GM19099 (cell line): ENCODE measurements at regions not wholly inside any gene's neighbourhood (a gene's known extent, or its start where the extent isn't known, plus 50 kb on each side); places are given as distances from the start of the nearest gene placed in this dataset.

ENCODE experiments used
- POLR2A ChIP-seq: IDR thresholded peaks from 3 replicates; pipeline ENCODE4 v1.6.1; 2011; ENCODE audit warnings: low read depth; ENCODE audit not compliant: insufficient read length; ENCODE audit errors: extremely low read depth

GRCh38 chr14:101616202-101616601, 54.9 kb downstream of the DIO3 start:
- TF ChIP-seq POLR2A = no peak

- no peak for TF ChIP-seq POLR2A
Observed at GRCh38 chr14:101619484-101619883, 58.2 kb downstream of the DIO3 start.

- TF ChIP-seq POLR2A = no peak
Observed at GRCh38 chr14:101620031-101620788, 58.9 kb downstream of the DIO3 start.

GRCh38 chr14:101620821-101621785, 59.8 kb downstream of the DIO3 start:
- TF ChIP-seq POLR2A = no peak

- no peak for TF ChIP-seq POLR2A
Observed at GRCh38 chr14:101622251-101623076, 61.2 kb downstream of the DIO3 start.

- no peak for TF ChIP-seq POLR2A
Observed at GRCh38 chr14:101623077-101623372, 61.7 kb downstream of the DIO3 start.

GRCh38 chr14:101623685-101624444, 62.6 kb downstream of the DIO3 start:
- TF ChIP-seq POLR2A = no peak

GRCh38 chr14:101624536-101624935, 63.2 kb downstream of the DIO3 start:
- TF ChIP-seq POLR2A = no peak

- TF ChIP-seq POLR2A = no peak
Observed at GRCh38 chr14:101625336-101626097, 64.2 kb downstream of the DIO3 start.

- TF ChIP-seq POLR2A = no peak
Observed at GRCh38 chr14:101626331-101626730, 65.0 kb downstream of the DIO3 start.

GRCh38 chr14:101627915-101628262, 66.6 kb downstream of the DIO3 start:
- TF ChIP-seq POLR2A = no peak

- no peak for TF ChIP-seq POLR2A
Observed at GRCh38 chr14:101628471-101628966, 67.2 kb downstream of the DIO3 start.

GRCh38 chr14:101628975-101629374, 67.7 kb downstream of the DIO3 start:
- TF ChIP-seq POLR2A = no peak

- no peak for TF ChIP-seq POLR2A
Observed at GRCh38 chr14:101630056-101630965, 69.0 kb downstream of the DIO3 start.
